ENCODE measurements at regions not wholly inside any gene's neighbourhood (a gene's known extent, or its start where the extent isn't known, plus 50 kb on each side); places are given as distances from the start of the nearest gene placed in this dataset.
"Not testable (repeated sequence)": the region's sequence is repeated elsewhere in the genome, so short reads cannot be mapped to it uniquely, and the experiment has no call there.

DNA sequence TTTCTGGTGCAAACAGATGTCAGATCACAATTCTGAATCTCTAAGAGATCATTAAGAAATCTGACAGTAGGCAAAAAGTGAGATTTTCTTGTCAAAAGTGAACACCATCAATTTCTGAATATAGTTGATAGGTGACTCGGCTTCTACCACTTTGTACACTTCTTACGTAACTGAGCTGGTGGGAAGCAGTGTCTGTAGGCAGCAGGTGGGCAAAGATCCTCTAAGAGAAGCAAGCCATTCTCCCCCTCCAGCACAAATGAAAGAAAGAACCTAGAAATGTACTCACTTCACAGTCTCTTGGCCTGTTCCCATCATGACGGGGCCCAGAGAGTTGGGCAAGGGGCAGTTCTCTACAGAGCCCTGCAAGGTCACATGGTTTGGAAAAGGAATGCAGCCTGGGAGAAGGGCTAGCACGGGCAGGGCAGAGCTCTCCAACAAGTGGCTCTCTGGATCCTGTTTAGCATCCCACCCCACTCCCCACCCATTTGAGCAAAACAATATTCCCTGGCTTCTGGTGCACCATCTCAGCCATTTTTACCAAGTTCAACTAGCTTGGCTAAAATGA lies 412.6 kb downstream of the LTN1 start (continued):
- TF ChIP-seq FOXK1 (CRISPR knock-in tag; IDR thresholded peaks at IDR 0.05; ENCODE audit: borderline replicate concordance) = no peak
- TF ChIP-seq RFX1 (IDR thresholded peaks at IDR 0.05) = no peak
- TF ChIP-seq MECOM (CRISPR knock-in tag; IDR thresholded peaks at IDR 0.05) = no peak
- no peak for TF ChIP-seq JUN (IDR thresholded peaks at IDR 0.05; ENCODE audit: borderline replicate concordance, low read depth, low read length)
- TF ChIP-seq JUN (CRISPR knock-in tag; IDR thresholded peaks at IDR 0.05; ENCODE audit: borderline replicate concordance) = no peak
- no peak for TF ChIP-seq SAP30 (IDR thresholded peaks at IDR 0.05; ENCODE audit: borderline replicate concordance, insufficient read depth, low read depth, low read length, poor library complexity, severe bottlenecking)
- TF ChIP-seq, protein P1, sequence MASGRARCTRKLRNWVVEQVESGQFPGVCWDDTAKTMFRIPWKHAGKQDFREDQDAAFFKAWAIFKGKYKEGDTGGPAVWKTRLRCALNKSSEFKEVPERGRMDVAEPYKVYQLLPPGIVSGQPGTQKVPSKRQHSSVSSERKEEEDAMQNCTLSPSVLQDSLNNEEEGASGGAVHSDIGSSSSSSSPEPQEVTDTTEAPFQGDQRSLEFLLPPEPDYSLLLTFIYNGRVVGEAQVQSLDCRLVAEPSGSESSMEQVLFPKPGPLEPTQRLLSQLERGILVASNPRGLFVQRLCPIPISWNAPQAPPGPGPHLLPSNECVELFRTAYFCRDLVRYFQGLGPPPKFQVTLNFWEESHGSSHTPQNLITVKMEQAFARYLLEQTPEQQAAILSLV (tag; IDR thresholded peaks at IDR 0.05) = no peak

DNA sequence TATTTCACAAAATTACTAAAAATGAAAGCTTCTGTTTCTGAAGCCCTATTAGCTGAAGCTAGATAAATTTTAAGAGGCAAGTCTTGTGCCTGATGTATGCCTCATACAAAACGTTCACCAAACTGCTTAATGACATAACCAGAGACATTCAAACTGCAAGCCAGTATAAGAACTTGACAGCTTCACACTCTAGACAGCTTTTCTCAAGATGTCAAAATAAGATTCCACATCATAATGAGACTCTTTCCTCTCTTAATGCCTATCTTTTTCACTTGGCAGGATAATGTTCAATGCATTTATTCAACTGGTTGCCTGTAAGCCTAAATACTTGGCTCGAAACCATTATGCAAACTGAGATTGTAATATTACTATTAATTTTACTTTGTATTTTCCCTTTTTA lies 424.0 kb downstream of the LTN1 start:
- Histone ChIP-seq H3K36me3 (ENCODE audit: control insufficient read depth, insufficient read depth, low read length) (no peaks in the 10 kb centered on the region), H3K27me3 (ENCODE audit: control insufficient read depth in 2 of 2, insufficient read depth in 2 of 2, low read length in 2 of 2) (no peaks in the 10 kb centered on the region), H3K4me1 (replicated peaks in 1 of 2; ENCODE audit: control insufficient read depth in 2 of 2, insufficient read depth in 2 of 2, low read length in 2 of 2) (no peaks in the 10 kb centered on the region), H3K27ac (ENCODE audit: extremely low read depth, low read depth, low read length) (no peak overlapping the region), H3K9ac (ENCODE audit: insufficient read depth in 1 of 2, low read depth in 2 of 2, low read length in 2 of 2) (no peak overlapping the region), H3K79me2 (ENCODE audit: control insufficient read depth, insufficient read depth, low read length) (no peaks in the 10 kb centered on the region), H3K9me3 (replicated peaks; ENCODE audit: control insufficient read depth, insufficient read depth, low read depth, low read length) (no peaks in the 10 kb centered on the region), H3K4me3 (no peak overlapping the region), H4K20me1 (replicated peaks; ENCODE audit: control insufficient read depth, insufficient read depth, low read length) (no peaks in the 10 kb centered on the region), H2AFZ (ENCODE audit: low read depth, low read length) (no peak overlapping the region), H3K4me2 (ENCODE audit: insufficient read depth, low read length) (no peak overlapping the region), H3K9me1 (ENCODE audit: control insufficient read depth, insufficient read depth, low read length) (no peaks in the 10 kb centered on the region)
- no TSS peak for BruUV-seq (replicated peaks)
- no peak for FAIRE-seq
- WGBS (ENCODE audit: insufficient coverage, low coverage, missing lambda C conversion rate) = 0% methylated on average over 2 of the region's 2 CpGs
- in situ Hi-C loops (cut with MboI) = no loop called here
- ChIA-PET CTCF (ENCODE audit: low intra/inter-chr PET ratio) (no interaction called here), POLR2A (no interaction called here)
- TF ChIP-seq EGR1 (conservative IDR thresholded peaks at IDR 0.05) (no peak), HDAC6 (IDR thresholded peaks at IDR 0.05; ENCODE audit: low read depth, low read length) (no peak)
- TF ChIP-seq, protein P2, sequence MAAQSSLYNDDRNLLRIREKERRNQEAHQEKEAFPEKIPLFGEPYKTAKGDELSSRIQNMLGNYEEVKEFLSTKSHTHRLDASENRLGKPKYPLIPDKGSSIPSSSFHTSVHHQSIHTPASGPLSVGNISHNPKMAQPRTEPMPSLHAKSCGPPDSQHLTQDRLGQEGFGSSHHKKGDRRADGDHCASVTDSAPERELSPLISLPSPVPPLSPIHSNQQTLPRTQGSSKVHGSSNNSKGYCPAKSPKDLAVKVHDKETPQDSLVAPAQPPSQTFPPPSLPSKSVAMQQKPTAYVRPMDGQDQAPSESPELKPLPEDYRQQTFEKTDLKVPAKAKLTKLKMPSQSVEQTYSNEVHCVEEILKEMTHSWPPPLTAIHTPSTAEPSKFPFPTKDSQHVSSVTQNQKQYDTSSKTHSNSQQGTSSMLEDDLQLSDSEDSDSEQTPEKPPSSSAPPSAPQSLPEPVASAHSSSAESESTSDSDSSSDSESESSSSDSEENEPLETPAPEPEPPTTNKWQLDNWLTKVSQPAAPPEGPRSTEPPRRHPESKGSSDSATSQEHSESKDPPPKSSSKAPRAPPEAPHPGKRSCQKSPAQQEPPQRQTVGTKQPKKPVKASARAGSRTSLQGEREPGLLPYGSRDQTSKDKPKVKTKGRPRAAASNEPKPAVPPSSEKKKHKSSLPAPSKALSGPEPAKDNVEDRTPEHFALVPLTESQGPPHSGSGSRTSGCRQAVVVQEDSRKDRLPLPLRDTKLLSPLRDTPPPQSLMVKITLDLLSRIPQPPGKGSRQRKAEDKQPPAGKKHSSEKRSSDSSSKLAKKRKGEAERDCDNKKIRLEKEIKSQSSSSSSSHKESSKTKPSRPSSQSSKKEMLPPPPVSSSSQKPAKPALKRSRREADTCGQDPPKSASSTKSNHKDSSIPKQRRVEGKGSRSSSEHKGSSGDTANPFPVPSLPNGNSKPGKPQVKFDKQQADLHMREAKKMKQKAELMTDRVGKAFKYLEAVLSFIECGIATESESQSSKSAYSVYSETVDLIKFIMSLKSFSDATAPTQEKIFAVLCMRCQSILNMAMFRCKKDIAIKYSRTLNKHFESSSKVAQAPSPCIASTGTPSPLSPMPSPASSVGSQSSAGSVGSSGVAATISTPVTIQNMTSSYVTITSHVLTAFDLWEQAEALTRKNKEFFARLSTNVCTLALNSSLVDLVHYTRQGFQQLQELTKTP (IDR thresholded peaks at IDR 0.05; ENCODE audit: low read depth in 1 of 2, partially characterized antibody in 2 of 2) = no peak
- intact Hi-C loops (cut with micrococcal nuclease) = no loop called here
- ATAC-seq = no peak
- no peak for DNase-seq (ENCODE audit: extremely low read depth in 1 of 4, low spot score in 3 of 4)

DNA sequence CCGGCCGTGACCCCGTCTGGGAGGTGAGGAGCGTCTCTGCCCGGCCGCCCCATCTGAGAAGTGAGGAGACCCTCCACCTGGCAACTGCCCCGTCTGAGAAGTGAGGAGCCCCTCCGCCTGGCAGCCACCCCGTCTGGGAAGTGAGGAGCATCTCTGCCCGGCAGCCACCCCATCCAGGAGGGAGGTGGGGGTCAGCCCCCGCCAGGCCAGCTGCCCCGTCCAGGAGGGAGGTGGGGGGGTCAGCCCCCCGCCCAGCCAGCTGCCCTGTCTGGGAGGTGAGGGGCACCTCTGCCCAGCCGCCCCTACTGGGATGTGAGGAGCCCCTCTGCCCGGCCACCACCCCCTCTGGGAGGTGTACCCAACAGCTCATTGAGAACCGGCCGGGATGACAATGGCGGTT lies 428.7 kb downstream of the LTN1 start:
- H3K36me3 ChIP-seq (ENCODE audit: control insufficient read depth, insufficient read depth, low read length); H3K4me2 ChIP-seq (ENCODE audit: insufficient read depth, low read length); H3K9me3 ChIP-seq (replicated peaks; ENCODE audit: control insufficient read depth, insufficient read depth, low read depth, low read length); H3K79me2 ChIP-seq (ENCODE audit: control insufficient read depth, insufficient read depth, low read length); BruUV-seq (replicated peaks); H4K20me1 ChIP-seq (replicated peaks; ENCODE audit: control insufficient read depth, insufficient read depth, low read length); in situ Hi-C loops (cut with MboI); FAIRE-seq; POLR2A ChIA-PET; H3K4me1 ChIP-seq (replicated peaks in 1 of 2; ENCODE audit: control insufficient read depth in 2 of 2, insufficient read depth in 2 of 2, low read length in 2 of 2); ATAC-seq; H3K27ac ChIP-seq (ENCODE audit: extremely low read depth, low read depth, low read length); H3K4me3 ChIP-seq; H2AFZ ChIP-seq (ENCODE audit: low read depth, low read length); CTCF ChIA-PET (ENCODE audit: low intra/inter-chr PET ratio); DNase-seq (ENCODE audit: extremely low read depth in 1 of 4, low spot score in 3 of 4); intact Hi-C loops (cut with micrococcal nuclease); H3K9ac ChIP-seq (ENCODE audit: insufficient read depth in 1 of 2, low read depth in 2 of 2, low read length in 2 of 2); H3K27me3 ChIP-seq (ENCODE audit: control insufficient read depth in 2 of 2, insufficient read depth in 2 of 2, low read length in 2 of 2); H3K9me1 ChIP-seq (ENCODE audit: control insufficient read depth, insufficient read depth, low read length): not testable (repeated sequence)
- 7% methylated on average over 3 of the region's 18 CpGs for WGBS (ENCODE audit: insufficient coverage, low coverage, missing lambda C conversion rate)
